Dermis blood vessel endothelial cell (primary cell): ENCODE measurements at regions not wholly inside any gene's neighbourhood (a gene's known extent, or its start where the extent isn't known, plus 50 kb on each side); places are given as distances from the start of the nearest gene placed in this dataset.
"Not testable (repeated sequence)": the region's sequence is repeated elsewhere in the genome, so short reads cannot be mapped to it uniquely, and the experiment has no call there.

Source experiments
- DNase-seq: peaks from one replicate; pipeline ENCODE4 v3.0.0; 2010

- no peak for DNase-seq
Measured at GRCh38 chr2:128416109-128416785, 97.6 kb upstream of the HS6ST1 start.

- no peak for DNase-seq
Measured at GRCh38 chr2:128416806-128417205, 98.1 kb upstream of the HS6ST1 start.

DNA sequence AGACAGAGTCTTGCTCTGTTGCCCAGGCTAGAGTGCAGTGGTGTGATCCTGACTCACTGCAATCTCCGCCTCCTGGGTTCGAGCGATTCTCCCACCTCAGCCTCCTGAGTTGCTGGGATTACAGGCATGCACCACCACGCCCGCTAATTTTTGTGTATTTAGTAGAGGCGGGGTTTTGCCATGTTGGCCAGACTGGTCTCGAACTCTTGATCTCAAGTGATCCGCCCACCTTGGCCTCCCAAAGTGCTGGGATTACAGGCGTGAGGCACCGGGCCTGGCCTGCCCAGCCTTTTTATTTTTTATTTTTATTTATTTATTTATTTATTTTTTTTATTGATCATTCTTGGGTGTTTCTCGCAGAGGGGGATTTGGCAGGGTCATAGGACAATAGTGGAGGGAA lies 98.6 kb upstream of the HS6ST1 start:
- not testable (repeated sequence) for DNase-seq

DNA sequence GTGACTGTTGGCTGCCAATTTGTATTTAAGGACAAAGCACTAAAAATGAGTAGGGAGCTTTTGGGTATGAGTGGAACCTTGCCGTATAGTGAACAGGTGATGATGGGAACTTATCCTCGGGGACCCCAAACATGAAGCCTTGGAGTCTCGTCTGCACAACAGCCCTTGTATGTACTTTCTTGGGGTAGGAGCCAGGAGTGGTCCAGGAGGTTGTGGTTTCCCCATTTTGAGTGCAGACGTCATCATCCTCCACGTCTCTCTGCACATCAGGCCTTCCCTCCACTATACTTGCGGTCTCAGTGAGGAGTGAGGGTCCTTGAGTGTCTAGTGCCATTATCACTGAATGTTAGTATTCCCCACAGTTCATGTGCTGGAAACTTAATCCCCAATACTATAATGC lies 101.5 kb upstream of the HS6ST1 start:
- DNase-seq, result no peak

DNA sequence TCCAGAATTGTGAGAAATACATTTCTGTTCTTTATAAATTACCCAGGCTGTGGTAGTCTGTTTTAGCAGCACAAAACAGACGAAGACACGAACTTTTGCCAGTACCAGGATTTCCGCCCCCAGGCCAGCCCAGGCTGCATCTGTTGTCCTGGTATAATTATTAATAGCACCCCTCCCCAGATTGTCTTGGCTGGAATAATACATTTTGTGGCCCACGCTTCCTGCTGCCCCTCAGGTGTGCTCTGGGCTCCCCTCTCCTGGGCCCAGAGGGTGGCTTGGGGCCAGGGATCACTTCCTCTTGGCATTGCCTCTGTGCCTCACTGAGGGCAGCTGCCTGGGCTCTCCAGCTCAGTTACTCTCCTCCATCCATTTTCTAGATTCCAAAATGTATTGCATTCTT lies 102.1 kb upstream of the HS6ST1 start:
- DNase-seq, result no peak

DNA sequence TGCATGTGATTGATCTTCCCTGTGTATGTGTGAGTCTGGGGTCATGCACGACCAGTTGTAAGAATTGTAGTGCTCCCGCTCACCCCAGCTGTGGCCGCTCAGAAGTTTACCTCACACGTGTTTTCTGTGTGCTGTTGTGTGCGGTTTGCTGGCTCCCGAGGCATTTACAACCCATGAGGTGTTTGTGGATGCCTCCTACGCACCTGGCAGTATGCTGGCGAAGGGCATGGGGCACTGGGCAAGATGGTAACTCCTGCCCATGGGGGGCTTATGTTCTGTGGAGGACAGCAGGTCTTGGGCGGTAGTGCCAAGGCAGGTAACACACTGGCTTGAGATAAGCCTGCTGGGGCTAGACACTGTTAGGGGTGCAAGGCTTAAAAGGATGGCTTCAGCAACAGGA lies 102.6 kb upstream of the HS6ST1 start:
- no peak for DNase-seq

DNA sequence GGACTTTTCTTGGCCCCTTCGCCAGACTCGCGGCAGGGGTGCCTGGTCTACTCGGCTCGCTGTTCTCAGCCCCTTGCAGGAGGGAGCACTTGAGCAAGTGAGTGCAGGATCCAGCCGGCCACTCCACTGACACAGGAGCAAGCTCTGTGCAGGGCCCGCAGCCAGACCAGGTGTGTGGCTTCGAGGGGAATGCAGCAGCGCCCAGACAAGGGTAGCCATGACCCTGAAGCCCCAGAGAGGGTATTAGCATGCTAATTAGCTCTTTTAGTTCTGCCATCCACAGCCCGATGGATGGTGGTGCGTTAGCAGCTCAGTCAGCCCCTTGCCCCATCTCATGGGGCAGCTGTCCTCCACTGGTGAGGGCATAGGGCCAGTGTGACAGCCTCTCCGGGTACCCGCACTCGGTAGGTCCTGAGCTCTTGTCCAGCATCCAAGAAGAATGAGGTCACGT lies 103.2 kb upstream of the HS6ST1 start:
- no peak for DNase-seq

- DNase-seq, result no peak
Measured at GRCh38 chr2:128422571-128422970, 103.9 kb upstream of the HS6ST1 start.

GRCh38 chr2:128423788-128424165 lies 105.1 kb upstream of the HS6ST1 start:
- no peak for DNase-seq

- no peak for DNase-seq
Measured at GRCh38 chr2:128424406-128425171, 105.9 kb upstream of the HS6ST1 start.

GRCh38 chr2:128425216-128425615 lies 106.5 kb upstream of the HS6ST1 start:
- no peak for DNase-seq

DNA sequence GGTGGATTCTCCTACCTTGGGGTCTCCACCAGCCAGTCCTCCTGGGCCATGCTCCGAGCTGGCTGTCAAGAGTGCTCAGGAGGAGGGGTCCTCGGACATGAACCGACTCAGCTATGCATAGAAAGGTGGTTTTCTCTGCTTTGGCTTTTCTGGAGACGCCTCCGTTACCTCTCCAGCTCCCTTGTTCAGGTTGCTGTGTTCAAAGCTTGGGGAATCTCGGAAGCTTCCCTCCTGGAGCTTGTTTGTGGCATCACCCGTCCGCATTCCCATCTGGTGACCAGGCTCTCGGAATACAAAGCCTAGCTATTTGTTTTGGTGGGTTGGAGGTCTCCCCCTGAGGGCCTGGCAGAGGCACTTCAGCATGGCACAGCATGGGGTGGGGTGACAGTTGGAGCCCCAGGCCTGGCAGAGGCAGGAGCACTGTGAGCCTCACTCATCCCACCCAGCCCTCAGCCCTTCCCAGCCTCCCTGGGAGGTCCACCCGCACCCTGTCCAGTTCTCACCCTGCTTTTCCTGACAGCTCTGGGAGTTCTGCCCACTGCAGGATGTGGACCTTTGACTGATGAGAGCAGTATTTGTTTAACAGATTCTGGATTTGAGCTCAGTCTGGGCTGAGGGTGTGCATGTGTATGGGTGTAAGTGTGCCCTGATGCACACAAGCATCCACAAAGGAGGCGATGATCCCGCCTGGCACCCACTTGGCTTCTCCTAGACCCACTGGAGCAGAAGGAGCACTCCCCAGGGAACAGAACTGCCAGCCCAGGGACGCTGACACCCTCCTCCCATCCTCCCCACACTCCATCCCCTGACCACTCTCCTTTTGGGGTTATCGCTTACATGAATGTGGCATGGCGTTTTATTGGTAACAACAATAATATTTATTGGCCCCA lies 107.3 kb upstream of the HS6ST1 start:
- no peak for DNase-seq

DNA sequence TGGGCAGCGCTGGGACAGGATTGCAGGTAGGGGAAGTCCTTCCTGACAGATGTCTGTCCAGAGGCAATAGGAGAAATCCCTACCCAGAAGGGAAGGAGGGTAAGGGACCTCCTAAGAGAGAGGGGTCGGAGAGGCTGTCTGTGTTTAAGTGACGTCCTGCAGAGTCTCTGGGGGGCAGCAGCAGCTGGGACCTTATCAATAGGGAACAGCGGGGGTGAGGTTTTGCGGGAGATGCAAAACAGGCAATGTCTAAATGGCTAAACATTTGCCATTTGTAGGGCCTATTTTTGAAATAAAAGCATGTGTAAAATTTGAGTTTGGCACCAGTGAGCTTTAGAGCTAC lies 108.7 kb upstream of the HS6ST1 start:
- DNase-seq, result no peak

DNA sequence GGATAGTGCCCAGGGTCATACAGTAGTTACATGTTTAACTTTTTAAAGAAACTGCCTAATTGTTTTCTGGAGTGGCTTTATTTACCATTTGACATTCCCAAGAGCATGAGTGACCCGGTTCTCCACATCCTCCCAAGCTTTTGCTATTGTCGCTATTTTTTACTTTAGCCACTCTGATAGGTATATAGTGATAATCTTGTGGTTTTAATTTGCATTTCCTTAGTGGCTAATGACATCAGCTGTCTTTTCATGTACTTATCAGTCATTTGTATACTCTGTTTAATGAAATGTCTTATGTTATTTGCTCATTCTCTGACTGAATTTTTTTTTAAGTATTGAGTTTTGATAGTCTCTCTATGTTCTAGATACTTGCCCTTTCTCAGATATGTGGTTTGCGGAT lies 109.7 kb upstream of the HS6ST1 start:
- DNase-seq, result no peak

- no peak for DNase-seq
Measured at GRCh38 chr2:128432423-128432822, 113.8 kb upstream of the HS6ST1 start.

DNA sequence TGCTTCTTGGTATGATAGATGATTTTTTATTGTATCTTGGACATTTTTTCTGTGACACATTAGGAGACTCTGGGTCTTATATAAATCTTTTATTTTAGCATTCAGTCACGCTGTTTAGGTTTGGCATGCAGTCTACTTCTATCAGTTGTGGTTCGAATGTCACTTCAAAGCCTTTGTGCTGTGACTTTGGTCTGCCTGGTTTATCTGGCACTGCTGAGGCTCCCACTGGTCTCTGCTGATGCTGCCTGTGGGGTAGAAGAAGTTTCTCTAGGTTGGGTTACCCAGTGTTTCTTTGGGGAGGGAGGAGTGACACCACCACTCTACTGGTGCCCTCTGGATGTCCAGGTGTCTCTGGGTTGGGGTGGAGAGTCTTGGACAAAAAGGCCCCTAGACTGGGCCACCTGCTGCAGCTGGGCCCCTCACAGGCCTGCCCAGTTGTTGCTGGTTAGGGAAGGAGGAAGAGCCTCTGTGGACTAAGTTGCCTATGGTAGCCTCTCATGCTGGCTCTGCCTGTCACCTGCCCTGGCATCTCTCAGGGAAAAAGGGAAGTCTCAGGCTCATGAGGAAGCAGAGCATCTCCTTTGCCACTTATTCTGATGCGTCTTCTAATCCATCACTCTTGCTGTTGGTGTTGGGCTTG lies 115.4 kb upstream of the HS6ST1 start:
- DNase-seq, result no peak

GRCh38 chr2:128435576-128436478 lies 117.2 kb upstream of the HS6ST1 start:
- DNase-seq, result no peak

GRCh38 chr2:128436479-128437203 lies 118.0 kb upstream of the HS6ST1 start:
- no peak for DNase-seq

- no peak for DNase-seq
Measured at GRCh38 chr2:128437204-128437565, 118.5 kb upstream of the HS6ST1 start.

GRCh38 chr2:128438091-128438490 lies 119.4 kb upstream of the HS6ST1 start:
- DNase-seq, result no peak

- DNase-seq, result no peak
Measured at GRCh38 chr2:128438586-128438985, 119.9 kb upstream of the HS6ST1 start.
